T-helper 2 cell treated with Interferon-gamma antibody and Interleukin-4, amounts not matched to agents 5 μg/mL and 100 μg/mL, for 36 hours (primary cell): ENCODE measurements at regions not wholly inside any gene's neighbourhood (a gene's known extent, or its start where the extent isn't known, plus 50 kb on each side); places are given as distances from the start of the nearest gene placed in this dataset.

Experiments used
- DNase-seq: peaks from one replicate; pipeline ENCODE4 v3.0.0; 2021; ENCODE audit warnings: low spot score
- H3K27ac Mint-ChIP-seq: one replicate; pipeline ENCODE4 v1.8.0; 2021; ENCODE audit warnings: mild to moderate bottlenecking, mixed read lengths
- H3K27me3 Mint-ChIP-seq: one replicate; pipeline ENCODE4 v1.8.0; 2021; ENCODE audit warnings: low read depth, mixed read lengths
- H3K36me3 Mint-ChIP-seq: one replicate; pipeline ENCODE4 v1.8.0; 2021; ENCODE audit warnings: low read depth, mixed read lengths
- H3K4me1 Mint-ChIP-seq: one replicate; pipeline ENCODE4 v1.8.0; 2021; ENCODE audit warnings: low read depth, mixed read lengths
- H3K4me3 Mint-ChIP-seq: one replicate; pipeline ENCODE4 v1.8.0; 2022; ENCODE audit warnings: mild to moderate bottlenecking, moderate library complexity, mixed read lengths
- H3K9me3 Mint-ChIP-seq: one replicate; pipeline ENCODE4 v1.8.0; 2021; ENCODE audit warnings: mixed read lengths

DNA sequence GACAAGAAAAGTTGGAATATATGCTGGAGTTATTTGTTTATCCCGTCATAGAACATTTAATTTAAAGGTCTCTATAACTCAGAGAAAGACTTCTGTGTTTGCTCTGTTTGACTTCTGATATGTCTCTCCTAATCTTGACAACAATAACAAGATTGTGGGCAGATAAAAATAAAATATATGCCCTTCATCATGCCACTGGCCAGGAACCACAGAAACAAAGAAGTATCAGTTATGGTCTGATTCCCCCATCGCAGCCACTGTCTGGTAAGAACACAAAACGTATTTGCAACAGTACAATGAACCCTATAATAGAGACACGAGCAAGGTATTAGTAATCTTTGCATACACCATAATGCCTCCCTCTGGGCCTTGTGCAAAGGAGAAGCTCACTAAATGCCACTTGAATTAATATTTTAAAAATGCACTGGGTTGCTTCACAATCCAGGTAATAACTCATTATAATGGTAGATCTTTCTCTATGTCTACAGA is 1498.3 kb downstream of the CDH11 start:
- H3K27me3 Mint-ChIP-seq = no peaks in the 10 kb centered on the region
- H3K4me3 Mint-ChIP-seq = no peak overlapping the region
- H3K27ac Mint-ChIP-seq = no peak overlapping the region
- no peaks in the 10 kb centered on the region for H3K36me3 Mint-ChIP-seq
- no peak for DNase-seq
- no peaks in the 10 kb centered on the region for H3K4me1 Mint-ChIP-seq
- peaks cover 35% of the 10 kb centered on the region for H3K9me3 Mint-ChIP-seq

DNA sequence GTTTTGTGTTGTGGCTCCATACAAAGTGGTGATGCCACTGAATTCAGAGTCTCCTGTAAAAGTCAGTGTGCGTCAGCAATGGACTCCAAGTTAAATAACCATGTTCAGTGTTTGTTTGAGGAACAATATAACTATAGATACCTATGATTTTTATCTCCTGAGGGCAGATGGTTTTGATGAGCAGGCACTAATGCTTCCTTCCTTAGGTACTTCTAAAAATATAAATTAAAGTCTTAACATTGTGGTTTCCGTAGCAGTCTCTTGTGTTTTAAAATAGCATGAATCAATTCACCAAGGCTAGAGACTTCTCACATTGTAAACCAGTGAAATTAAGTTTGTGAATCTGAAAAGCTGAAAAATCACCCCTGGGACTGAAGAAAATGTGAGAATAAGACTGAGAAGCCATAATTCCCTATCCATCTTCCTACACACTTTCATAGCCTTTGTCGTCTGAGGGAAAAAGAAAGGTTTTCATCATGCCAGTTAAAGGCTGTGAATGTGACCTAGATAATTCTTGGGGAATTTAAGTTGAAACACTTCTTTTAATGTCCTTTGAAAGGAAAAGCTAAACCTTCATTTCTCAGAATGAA is 1502.9 kb downstream of the CDH11 start:
- Mint-ChIP-seq H3K27me3 (no peaks in the 10 kb centered on the region), H3K4me3 (no peak overlapping the region), H3K4me1 (no peaks in the 10 kb centered on the region), H3K9me3 (peaks cover 32% of the 10 kb centered on the region), H3K36me3 (no peaks in the 10 kb centered on the region), H3K27ac (no peak overlapping the region)
- DNase-seq = no peak

- no peak for DNase-seq
- H3K27me3 Mint-ChIP-seq = no peaks in the 10 kb centered on the region
- H3K36me3 Mint-ChIP-seq = no peaks in the 10 kb centered on the region
- peaks cover 33% of the 10 kb centered on the region for H3K9me3 Mint-ChIP-seq
- H3K27ac Mint-ChIP-seq = no peak overlapping the region
- H3K4me3 Mint-ChIP-seq = no peak overlapping the region
- no peaks in the 10 kb centered on the region for H3K4me1 Mint-ChIP-seq
These were observed 1503.7 kb downstream of the CDH11 start for GRCh38 chr16:63617990-63618763.

DNA sequence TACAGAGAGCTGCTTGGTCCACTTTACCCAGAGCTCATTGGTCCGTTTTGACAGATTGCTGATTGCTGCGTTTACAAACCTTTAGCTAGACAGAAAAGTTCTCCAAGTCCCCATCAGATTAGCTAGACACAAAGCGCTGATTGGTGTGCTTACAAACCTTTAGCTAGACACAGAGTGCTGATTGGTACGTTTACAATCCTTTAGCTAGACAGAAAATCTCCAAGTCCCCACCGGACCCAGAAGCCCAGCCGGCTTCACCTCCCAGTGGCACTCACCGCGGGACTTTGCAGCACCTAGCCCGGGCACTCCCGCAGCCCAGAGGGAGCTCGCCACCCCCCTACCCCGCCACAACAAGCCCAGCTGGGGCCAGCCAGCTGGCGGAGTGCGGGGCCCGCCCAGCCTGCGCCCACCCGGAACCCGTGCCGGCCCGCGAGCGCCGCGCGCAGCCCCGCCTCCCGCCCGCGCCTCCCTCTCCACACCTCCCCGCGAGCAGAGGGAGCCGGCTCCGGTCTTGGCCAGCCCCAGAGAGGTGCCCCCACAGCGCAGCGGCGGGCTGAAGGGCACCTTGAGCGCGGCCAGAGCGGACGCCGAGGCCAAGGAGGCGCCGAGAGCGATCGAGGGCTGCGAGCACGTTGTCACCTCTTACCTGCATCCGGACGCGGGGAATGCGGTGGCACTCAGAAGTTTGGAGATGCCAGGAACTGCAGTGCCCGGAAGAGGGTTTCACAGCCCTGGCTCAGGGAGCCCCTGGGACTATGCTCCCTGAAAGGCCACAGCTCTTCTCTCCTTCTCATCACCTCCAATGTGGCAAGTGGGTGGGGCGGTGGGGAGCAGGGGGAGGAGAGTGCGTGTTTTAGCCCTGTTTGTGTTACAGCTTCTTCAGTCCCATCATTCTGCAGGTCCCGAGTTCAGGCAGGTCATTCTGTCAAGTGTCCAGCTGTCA is 1504.5 kb downstream of the CDH11 start:
- Mint-ChIP-seq H3K4me3 (no peak overlapping the region), H3K27ac (no peak overlapping the region), H3K36me3 (no peaks in the 10 kb centered on the region), H3K27me3 (no peaks in the 10 kb centered on the region), H3K9me3 (peaks cover 40% of the 10 kb centered on the region), H3K4me1 (no peaks in the 10 kb centered on the region)
- DNase-seq = no peak

DNA sequence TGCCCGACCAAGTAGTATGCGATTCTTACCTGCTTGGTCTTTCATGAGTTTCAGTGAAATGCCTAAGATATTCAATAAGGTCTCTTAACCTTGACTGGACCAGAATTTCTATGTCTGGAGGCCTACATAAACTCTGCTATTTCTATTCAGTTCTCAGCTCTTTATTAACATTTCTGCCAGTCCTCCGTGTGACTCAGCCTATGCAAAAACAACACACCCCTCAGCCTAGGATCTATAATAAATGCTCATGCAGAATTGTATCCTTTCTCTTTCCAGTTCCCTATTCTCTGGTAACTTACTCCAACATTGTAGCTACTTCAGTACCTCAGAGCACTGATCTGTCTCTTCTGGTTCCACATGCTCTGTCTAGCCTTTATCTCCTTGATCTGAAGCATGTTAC is 1507.4 kb downstream of the CDH11 start:
- Mint-ChIP-seq H3K4me3 (no peak overlapping the region), H3K27me3 (no peaks in the 10 kb centered on the region), H3K27ac (no peak overlapping the region), H3K36me3 (no peaks in the 10 kb centered on the region), H3K4me1 (no peaks in the 10 kb centered on the region), H3K9me3 (peaks cover 58% of the 10 kb centered on the region)
- no peak for DNase-seq

DNA sequence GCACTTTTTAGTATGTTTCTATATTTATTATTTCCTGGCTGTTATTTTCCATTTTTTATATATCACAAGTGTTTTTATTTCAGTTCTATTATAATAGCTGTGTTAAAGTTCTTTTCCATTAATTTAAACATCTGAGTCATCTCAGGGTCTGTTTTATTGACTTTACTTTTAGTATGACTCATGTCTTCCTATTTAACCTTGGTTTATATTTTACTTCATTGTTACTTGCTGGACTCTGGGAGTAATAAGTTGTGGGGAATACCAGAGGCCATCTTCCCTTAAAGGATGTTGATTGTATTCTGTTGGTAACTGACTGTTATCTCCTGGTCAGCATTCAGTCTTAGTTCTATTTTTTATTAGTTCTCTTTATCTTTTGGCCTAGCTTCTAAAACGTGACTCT is 1508.2 kb downstream of the CDH11 start:
- DNase-seq = no peak
- Mint-ChIP-seq H3K4me1 (no peaks in the 10 kb centered on the region), H3K9me3 (peaks cover 58% of the 10 kb centered on the region), H3K36me3 (no peaks in the 10 kb centered on the region), H3K4me3 (no peak overlapping the region), H3K27ac (no peak overlapping the region), H3K27me3 (no peaks in the 10 kb centered on the region)

GRCh38 chr16:63612462-63613227 is 1509.2 kb downstream of the CDH11 start:
- H3K4me3 Mint-ChIP-seq = no peak overlapping the region
- H3K27me3 Mint-ChIP-seq = no peaks in the 10 kb centered on the region
- peaks cover 63% of the 10 kb centered on the region for H3K9me3 Mint-ChIP-seq
- H3K4me1 Mint-ChIP-seq = no peaks in the 10 kb centered on the region
- no peak overlapping the region for H3K27ac Mint-ChIP-seq
- no peak for DNase-seq
- no peaks in the 10 kb centered on the region for H3K36me3 Mint-ChIP-seq

DNA sequence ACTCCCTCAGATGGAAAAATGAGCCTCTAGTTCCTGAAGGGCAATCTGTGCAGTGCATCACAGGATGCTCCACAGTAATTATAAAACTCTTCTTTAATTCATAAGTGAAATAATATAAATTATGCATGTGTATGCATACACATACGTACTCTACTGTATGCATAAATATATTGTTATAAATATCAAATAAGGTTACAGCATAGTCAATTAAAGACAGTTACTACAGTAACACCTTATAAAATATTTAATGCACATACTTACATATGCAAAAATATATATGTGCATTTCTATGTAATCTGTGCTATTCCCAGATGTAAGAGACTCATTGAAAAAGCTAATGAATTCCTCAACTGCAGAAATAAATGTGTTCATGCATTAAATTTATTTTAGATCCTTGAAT is 1515.1 kb downstream of the CDH11 start:
- Mint-ChIP-seq H3K36me3 (no peaks in the 10 kb centered on the region), H3K27ac (no peak overlapping the region), H3K4me3 (no peak overlapping the region), H3K4me1 (no peaks in the 10 kb centered on the region), H3K27me3 (no peaks in the 10 kb centered on the region), H3K9me3 (peaks cover 61% of the 10 kb centered on the region)
- DNase-seq = no peak

DNA sequence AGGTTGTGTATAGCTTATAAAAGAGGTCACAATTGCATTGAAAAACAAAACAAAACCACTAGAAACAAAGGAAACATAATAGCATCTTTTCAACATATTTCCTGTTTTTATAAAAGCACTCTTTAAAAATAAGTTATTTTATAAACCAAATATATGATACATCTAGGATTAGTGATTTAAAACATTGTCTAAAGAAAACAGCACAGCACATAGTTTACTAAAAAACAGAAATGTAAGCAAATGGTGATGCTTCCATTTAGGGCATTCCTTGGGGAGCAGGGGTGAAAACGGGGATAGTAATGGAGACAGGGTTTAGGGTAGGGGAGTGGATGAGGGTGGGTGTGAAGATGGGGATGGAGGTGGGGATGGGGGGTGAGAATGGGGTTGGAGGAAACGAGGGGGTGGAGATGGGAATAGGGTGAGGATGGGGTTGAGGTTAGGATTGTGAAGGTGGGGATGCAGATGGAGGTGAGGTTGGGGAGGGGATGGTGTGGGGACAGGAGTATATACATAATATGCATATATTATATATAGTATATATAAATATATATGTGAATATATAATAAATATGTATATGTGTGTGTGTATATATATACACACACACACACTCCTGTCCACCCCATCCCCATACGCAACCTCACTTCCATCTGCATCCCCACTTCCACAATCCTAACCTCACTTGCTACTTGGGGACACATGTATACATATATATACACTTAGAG is 1519.5 kb downstream of the CDH11 start:
- no peak for DNase-seq
- Mint-ChIP-seq H3K36me3 (no peaks in the 10 kb centered on the region), H3K4me3 (no peak overlapping the region), H3K27ac (no peak overlapping the region), H3K4me1 (no peaks in the 10 kb centered on the region), H3K27me3 (no peaks in the 10 kb centered on the region), H3K9me3 (peaks cover 59% of the 10 kb centered on the region)

- no peak overlapping the region for H3K4me3 Mint-ChIP-seq
- H3K9me3 Mint-ChIP-seq = peaks cover 56% of the 10 kb centered on the region
- no peaks in the 10 kb centered on the region for H3K27me3 Mint-ChIP-seq
- no peaks in the 10 kb centered on the region for H3K36me3 Mint-ChIP-seq
- no peak overlapping the region for H3K27ac Mint-ChIP-seq
- H3K4me1 Mint-ChIP-seq = no peaks in the 10 kb centered on the region
- DNase-seq = no peak
These were observed 1525.1 kb downstream of the CDH11 start for GRCh38 chr16:63596716-63597115.

GRCh38 chr16:63592852-63593251 is 1529.0 kb downstream of the CDH11 start:
- no peak overlapping the region for H3K27ac Mint-ChIP-seq
- peaks cover 37% of the 10 kb centered on the region for H3K9me3 Mint-ChIP-seq
- H3K36me3 Mint-ChIP-seq = no peaks in the 10 kb centered on the region
- DNase-seq = no peak
- no peak overlapping the region for H3K4me3 Mint-ChIP-seq
- no peaks in the 10 kb centered on the region for H3K4me1 Mint-ChIP-seq
- H3K27me3 Mint-ChIP-seq = no peaks in the 10 kb centered on the region

GRCh38 chr16:63581570-63581969 is 1540.3 kb downstream of the CDH11 start:
- no peaks in the 10 kb centered on the region for H3K27me3 Mint-ChIP-seq
- no peak for DNase-seq
- H3K36me3 Mint-ChIP-seq = no peaks in the 10 kb centered on the region
- peaks cover 37% of the 10 kb centered on the region for H3K9me3 Mint-ChIP-seq
- no peaks in the 10 kb centered on the region for H3K4me1 Mint-ChIP-seq
- H3K27ac Mint-ChIP-seq = no peak overlapping the region
- no peak overlapping the region for H3K4me3 Mint-ChIP-seq

DNA sequence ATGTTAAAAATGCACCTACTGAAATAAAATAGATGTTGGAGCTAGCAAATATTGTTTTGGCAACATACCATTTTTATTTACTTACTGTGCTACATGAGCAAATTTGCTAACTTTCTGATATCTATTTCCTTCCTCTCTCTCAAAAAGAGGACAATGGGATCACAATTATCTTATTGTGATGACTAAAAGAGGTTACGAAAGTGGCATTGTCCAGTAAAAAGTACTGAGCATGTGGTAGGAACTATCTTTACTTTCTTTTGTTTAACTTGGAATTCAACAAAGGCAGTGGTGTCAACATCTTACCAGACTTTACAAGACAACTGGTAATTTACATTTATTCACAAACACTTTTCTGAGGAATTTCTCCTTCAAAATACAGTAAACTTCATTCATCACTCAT is 1542.6 kb upstream of the CDH8 start:
- no peak overlapping the region for H3K4me3 Mint-ChIP-seq
- H3K36me3 Mint-ChIP-seq = no peaks in the 10 kb centered on the region
- DNase-seq = no peak
- no peaks in the 10 kb centered on the region for H3K4me1 Mint-ChIP-seq
- H3K27me3 Mint-ChIP-seq = no peaks in the 10 kb centered on the region
- no peak overlapping the region for H3K27ac Mint-ChIP-seq
- H3K9me3 Mint-ChIP-seq = peaks cover 48% of the 10 kb centered on the region
